NCI-H1105 (cell line): ENCODE measurements at regions not wholly inside any gene's neighbourhood (a gene's known extent, or its start where the extent isn't known, plus 50 kb on each side); places are given as distances from the start of the nearest gene placed in this dataset.
A peak's percentile ranks its signal among the peaks of the same experiment; 100 is the strongest.

Source experiments
- DNase-seq: peaks from one replicate; lab custom pipeline; 2025; lab: John Stamatoyannopoulos, UW

GRCh38 chr18:51933903-51934302, 406.1 kb upstream of the DCC start:
- no peak for DNase-seq

DNA sequence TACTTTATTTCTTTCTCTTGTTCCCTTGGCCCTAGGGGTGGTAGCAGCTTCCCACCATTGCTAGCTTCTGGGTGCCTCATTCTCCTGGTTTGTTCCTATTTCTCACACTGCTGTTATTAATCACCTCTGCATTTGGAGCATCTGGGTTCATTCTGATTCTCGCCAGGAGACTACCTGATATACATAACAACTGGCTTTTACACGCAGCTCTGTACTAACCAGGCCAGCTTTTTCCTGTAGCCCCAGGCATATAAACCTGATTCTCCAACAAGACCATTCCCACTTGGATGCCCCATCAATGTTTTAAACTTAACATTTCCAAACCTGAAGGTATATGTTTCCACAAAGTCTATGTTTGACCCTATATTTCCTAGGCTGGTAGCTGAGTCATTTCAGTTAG, 403.9 kb upstream of the DCC start:
- DNase-seq = no peak

GRCh38 chr18:51941999-51942398, 398.0 kb upstream of the DCC start:
- no peak for DNase-seq

DNA sequence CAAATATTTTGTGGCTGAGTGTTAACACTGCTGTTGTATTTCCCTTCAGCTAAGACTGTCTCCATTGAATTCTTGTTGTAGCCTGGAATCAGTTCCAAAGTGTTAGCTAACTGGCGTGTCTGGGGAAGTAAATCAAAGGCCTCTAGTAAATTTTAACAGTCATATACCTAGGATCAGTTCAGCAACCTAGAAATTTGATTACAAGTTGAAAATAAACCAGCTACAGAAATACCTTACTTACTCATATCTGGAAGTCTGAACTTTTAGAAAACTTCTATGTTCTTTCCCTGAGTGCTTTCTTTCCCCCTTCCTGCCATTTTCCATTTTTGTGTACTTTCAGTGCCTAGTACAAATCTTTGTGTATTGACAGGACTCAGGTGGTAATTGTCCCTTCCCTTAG, 396.7 kb upstream of the DCC start:
- DNase-seq = no peak

DNA sequence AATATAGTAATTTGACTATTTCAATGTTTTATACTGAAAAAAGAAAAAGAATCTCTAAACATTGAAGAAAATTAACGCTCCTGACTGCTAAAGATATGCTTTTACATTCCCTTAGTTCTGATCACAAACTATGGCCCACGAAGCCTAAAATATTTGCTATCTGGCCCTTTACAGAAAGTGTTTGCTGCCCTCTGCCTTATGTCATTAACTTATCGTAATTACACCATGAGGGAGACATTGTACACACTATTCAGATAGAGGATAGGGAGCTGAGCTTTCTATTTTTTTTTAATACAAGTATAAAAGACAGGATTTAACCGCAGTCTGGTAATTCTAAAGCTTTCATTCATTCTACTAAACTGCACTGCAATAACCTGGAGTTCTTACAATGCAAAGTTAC, 393.1 kb upstream of the DCC start:
- no peak for DNase-seq

DNA sequence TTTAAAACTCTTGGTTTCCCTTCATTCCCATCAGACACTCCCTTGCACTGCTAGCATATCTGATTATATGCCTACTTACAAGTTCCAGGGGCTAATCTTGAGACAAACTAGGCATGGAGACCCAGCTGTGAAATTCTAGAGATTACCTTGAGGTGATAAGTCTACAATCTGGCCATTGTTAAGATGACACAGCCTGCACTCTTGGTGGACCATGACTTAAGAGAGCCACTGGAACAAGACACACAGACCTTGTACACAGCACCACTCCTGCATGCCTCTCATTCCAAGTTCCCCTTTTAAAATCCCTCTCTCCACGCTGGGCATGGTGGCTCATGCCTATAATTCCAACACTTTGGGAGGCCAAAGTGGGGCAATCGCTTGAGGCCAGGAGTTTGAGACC, 387.2 kb upstream of the DCC start:
- no peak for DNase-seq

GRCh38 chr18:51953521-51953920, 386.5 kb upstream of the DCC start:
- peak; percentile 77 for DNase-seq

DNA sequence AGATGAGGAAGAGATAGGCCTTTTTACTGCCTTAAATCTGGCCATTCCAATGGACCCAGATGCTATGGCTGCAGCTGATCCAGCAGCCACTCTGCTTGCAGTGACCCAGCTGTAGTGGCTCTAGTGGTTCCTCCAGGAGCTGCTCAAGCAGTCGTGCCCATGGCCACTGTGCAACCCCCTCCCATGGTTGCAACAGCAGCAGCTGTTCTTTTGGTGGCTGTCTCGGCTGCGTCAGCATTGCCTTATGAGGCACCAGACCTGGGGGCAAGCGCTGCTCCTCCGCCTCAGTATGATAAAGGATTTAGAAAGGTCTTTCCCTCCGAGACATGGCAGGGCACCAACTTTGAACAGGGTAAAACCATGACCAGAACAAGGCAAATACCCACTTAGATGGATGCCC, 384.9 kb upstream of the DCC start:
- no peak for DNase-seq

- DNase-seq = no peak
These were observed 383.0 kb upstream of the DCC start for GRCh38 chr18:51957001-51957400.

- no peak for DNase-seq
These were observed 359.9 kb upstream of the DCC start for GRCh38 chr18:51980101-51980500.

DNA sequence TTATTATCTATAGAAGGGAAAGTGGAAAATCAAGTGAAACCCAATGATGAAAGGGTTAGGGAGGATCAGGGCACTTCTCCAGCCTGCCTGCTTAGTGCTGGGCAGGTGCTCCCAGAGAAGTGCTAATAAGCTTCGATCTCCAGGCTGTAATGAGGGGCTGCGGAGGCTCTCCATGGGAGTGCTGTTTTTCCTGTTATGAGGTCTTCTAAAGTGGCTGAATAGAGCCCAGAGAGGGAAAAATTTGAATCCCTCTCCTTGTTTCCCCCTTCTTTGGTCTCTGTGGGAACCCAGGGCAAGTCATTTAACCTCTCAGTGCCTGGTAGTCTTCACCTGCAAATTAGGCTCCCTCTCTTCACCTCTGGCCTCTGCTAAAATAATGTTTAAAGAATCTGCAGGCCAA, 351.7 kb upstream of the DCC start:
- DNase-seq = peak; percentile 64

- no peak for DNase-seq
These were observed 342.9 kb upstream of the DCC start for GRCh38 chr18:51997129-51997528.

DNA sequence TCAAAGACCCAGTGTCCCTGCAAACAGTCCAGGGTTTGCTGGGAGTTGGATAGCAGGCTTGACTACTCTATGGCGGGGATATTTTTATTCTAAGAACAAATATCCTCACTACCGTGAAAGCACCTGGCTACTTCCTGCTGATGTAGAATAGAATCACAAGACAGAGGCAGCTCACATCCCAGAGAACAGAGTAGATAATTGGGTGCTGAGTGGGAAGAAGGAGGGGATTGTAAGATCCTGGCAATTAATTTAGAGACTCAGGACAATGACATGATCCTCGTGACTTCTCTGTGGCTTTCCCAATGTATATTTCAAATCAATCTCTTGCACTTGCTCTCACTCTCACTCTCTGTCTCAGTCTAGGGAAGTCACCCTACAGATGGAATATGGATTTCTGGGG, 341.9 kb upstream of the DCC start:
- no peak for DNase-seq

DNA sequence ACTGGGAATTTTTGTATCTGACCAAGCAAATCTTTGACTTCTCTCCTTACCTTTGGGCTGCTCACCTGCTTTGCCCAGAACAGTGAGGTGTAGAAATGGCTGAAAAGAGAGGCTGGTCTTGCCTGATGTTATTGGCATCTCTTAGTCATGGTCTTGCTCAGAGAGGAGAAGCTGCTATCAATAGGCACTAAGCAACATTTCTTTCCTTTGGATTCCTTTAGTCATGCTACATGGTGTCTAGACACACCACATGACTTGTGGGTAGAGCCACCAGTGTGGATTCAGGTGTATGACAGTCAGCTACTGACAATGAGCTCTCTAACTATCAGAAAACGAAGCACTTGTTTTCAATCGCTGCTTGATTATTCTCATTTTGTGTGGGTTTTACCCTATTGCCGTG, 341.3 kb upstream of the DCC start:
- no peak for DNase-seq

DNA sequence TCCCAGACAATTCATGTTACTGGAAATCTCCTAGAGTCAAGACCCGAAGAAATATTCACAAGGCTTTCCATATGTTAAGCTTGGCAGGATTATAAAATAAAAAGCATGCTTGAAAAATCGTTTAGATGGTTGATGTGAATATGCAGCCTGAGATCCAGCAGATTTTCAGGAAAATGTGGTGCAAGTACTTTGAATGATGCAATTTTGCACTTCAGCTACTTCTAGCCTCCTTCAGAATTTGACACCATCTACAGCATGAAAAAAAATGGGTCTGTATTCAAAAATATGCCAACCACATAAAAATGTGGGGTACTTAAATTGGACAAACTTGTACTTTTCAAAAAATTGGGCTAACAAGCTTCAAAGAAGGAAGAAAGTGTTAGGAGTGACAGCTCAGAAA, 340.6 kb upstream of the DCC start:
- no peak for DNase-seq

GRCh38 chr18:52000435-52000834, 339.6 kb upstream of the DCC start:
- no peak for DNase-seq

- DNase-seq = no peak
These were observed 338.9 kb upstream of the DCC start for GRCh38 chr18:52001106-52001505.

GRCh38 chr18:52002600-52002999, 337.4 kb upstream of the DCC start:
- no peak for DNase-seq

DNA sequence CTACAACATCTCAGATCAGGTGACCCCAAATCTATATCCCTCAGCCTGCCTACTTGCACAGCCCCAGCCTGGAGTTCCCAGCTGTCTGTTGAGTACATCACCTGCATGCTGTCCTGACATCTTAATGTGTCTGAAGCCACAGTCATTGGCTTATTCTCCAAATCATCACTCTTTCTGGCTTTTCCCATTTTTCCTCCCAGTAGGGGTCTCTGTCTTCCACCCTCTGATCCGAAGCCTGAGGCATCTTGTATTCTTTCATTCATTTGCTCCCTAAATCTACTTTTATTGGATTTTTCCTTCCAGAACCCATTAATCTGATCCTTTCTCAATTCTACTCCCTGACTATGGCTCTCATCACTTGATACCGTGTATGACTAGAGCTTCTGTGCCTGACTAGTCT, 332.9 kb upstream of the DCC start:
- no peak for DNase-seq

DNA sequence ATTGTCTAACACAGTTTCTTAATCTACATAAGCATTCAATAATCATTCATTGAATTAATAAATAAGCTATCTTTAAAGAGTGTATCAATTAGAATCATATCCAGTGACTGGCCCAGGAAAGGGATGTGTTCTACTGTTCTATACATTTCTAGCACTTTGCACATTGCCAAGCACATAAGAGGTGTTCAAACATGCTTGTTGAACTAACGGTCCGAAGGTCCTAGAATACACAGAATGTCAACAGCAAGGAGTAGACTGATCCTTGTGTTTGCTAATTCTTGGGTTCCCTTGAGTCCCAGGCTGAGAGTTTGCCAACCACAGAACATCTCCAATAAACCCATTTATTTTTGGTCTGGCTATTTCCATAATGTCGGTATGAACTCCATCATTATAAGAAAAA, 331.7 kb upstream of the DCC start:
- DNase-seq = no peak

DNA sequence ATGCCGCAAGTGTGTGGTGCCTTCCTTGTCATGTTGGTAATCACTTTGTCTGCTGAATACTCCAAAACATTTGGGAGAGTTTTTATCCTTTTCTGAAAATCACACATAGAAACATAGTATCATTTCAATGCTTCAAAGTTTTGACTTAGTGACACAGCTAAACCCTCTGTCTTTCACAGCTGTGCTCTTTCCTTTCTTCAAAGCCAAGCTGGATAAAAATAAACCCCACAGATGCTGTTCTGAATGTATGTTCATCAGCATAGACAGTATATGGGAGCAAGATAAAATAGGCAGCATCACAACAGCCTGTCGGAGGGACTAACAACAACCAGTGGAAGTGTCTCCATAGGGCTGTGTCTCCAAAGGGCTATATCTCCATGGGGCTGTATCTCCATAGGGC, 331.3 kb upstream of the DCC start:
- no peak for DNase-seq

- DNase-seq = no peak
These were observed 330.0 kb upstream of the DCC start for GRCh38 chr18:52009958-52010357.

- DNase-seq = peak; percentile 42
These were observed 293.9 kb upstream of the DCC start for GRCh38 chr18:52045946-52046675.

GRCh38 chr18:52046842-52047241, 293.2 kb upstream of the DCC start:
- peak; percentile 87 for DNase-seq

- DNase-seq = no peak
These were observed 285.7 kb upstream of the DCC start for GRCh38 chr18:52054324-52054723.
